Transverse colon (tissue), 4 donors: ENCODE measurements at regions not wholly inside any gene's neighbourhood (a gene's known extent, or its start where the extent isn't known, plus 50 kb on each side); places are given as distances from the start of the nearest gene placed in this dataset.
A peak's percentile ranks its signal among the peaks of the same experiment; 100 is the strongest.

Experiments used
- DNase-seq: peaks from one replicate; pipeline ENCODE4 v3.0.0-alpha.2; 2019
- H3K27ac ChIP-seq, 4 donors: fragments of 200-600 bp; sonication (generic); 2 replicates each; pipeline ENCODE4 v1.5.1; 2016 to 2018; ENCODE audit warnings: inconsistent platforms in 4 of 4
- H3K27me3 ChIP-seq: fragments of 200-600 bp; sonication (generic); 2 replicates; pipeline ENCODE4 v1.5.1; 2017; ENCODE audit warnings: inconsistent platforms
- H3K36me3 ChIP-seq, 4 donors: fragments of 200-600 bp; sonication (generic); 2 replicates each; pipeline ENCODE4 v1.5.1; 2017 to 2019; ENCODE audit warnings: inconsistent platforms in 4 of 4
- H3K4me1 ChIP-seq, 4 donors: fragments of 200-600 bp; sonication (generic); 2 replicates each; pipeline ENCODE4 v1.5.1; 2017 to 2020; ENCODE audit warnings: inconsistent platforms in 4 of 4
- H3K4me3 ChIP-seq, 4 donors: fragments of 200-600 bp; sonication (generic); 1 replicate in 1 of 4; 2 replicates in 3 of 4; pipeline versions ENCODE4 v1.5.1 to v1.6.1; 2017 to 2019; ENCODE audit warnings: inconsistent platforms in 4 of 4
- H3K9me3 ChIP-seq, 2 donors: fragments of 200-600 bp; sonication (generic); 2 replicates each; pipeline ENCODE4 v1.5.1; 2017 to 2019; ENCODE audit warnings: inconsistent platforms in 2 of 2
- EP300 ChIP-seq: sonication (generic); formaldehyde crosslinking; IDR thresholded peaks from one replicate; pipeline ENCODE4 v1.6.1; 2017; ENCODE audit warnings: antibody characterized with exemption, low read depth
- POLR2A ChIP-seq: fragments of 450-650 bp; IDR thresholded peaks from one replicate; pipeline ENCODE4 v1.6.1; 2016; ENCODE audit warnings: antibody characterized with exemption, mild to moderate bottlenecking, moderate library complexity
- POLR2AphosphoS5 ChIP-seq, 3 donors: sonication (generic); formaldehyde crosslinking; IDR thresholded peaks; one replicate each; pipeline ENCODE4 v1.6.1; 2016; ENCODE audit warnings: antibody characterized with exemption in 3 of 3
- WGBS, 2 donors: methylation state at CpG; one replicate each; pipeline ENCODE4 v1.1.5; 2018; ENCODE audit warnings: low coverage in 1 of 2; 5-methylcytosine and 5-hydroxymethylcytosine counted together
- in situ Hi-C, 4 donors: fragments of 200-750 bp; cut with MboI; loops; one replicate each; pipeline versions ENCODE4 v1.15.0 to v1.15.1; 2017; ENCODE audit warnings: low sequenced_read_pairs in 3 of 4, low pct_ligation_motif_present in 1 of 4, low pct_unique_long_range_greater_than_20kb in 1 of 4
- intact Hi-C: fragments of 100-400 bp; cut with DNase I; formaldehyde crosslinking; loops from one replicate; pipeline ENCODE4 v1.15.1; 2023; ENCODE audit warnings: low total_unique reads
- TF ChIP-seq, protein P1 (sequence below), 5 experiments: fragments of 200-600 bp in 3 of 5; fragments of 450-650 bp in 2 of 5; sonication (generic) in 3 of 5; IDR thresholded peaks; 1 replicate in 2 of 5; 2 replicates in 3 of 5; pipeline ENCODE4 v1.5.1; 2016 to 2017; ENCODE audit warnings: antibody characterized with exemption in 5 of 5, inconsistent platforms in 3 of 5, mild to moderate bottlenecking in 2 of 5, moderate library complexity in 1 of 5

DNA sequence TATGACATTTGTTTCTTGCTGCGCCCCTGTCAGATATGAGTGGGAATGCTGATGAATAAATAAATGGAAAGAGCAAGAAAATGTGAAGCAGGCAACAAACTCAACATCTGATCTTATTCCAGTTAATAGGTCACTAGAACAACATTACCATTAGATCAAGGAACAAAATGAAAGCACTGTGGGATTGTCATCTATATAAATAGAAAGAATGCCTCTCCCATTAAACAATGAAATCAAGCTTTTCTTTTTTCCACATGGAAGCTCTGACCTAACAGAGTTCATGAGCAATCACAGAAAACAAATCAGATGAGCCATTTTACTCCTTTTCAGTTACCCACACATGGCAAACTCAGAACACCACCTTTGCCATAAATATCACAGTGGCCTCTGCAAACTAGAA, 354.8 kb downstream of the SUCLA2 start:
- 80 to 82% methylated on average over 1 of the region's 1 CpG for WGBS, 2 donors
- no peak overlapping the region for H3K4me3 ChIP-seq
- H3K9me3 ChIP-seq = no peaks in the 10 kb centered on the region
- no peak for DNase-seq
- no peaks in the 10 kb centered on the region for H3K27me3 ChIP-seq
- no peaks in the 10 kb centered on the region for H3K4me1 ChIP-seq
- no peaks in the 10 kb centered on the region for H3K36me3 ChIP-seq
- H3K27ac ChIP-seq = peak overlapping the region in 1 of 4 donors; percentile 8
- TF ChIP-seq POLR2AphosphoS5 (IDR thresholded peaks at IDR 0.05) = no peak
- in situ Hi-C loops = no loop called here
- intact Hi-C loops = no loop called here

GRCh38 chr13:47639738-47640447, 361.2 kb downstream of the SUCLA2 start:
- TF ChIP-seq, protein P1, sequence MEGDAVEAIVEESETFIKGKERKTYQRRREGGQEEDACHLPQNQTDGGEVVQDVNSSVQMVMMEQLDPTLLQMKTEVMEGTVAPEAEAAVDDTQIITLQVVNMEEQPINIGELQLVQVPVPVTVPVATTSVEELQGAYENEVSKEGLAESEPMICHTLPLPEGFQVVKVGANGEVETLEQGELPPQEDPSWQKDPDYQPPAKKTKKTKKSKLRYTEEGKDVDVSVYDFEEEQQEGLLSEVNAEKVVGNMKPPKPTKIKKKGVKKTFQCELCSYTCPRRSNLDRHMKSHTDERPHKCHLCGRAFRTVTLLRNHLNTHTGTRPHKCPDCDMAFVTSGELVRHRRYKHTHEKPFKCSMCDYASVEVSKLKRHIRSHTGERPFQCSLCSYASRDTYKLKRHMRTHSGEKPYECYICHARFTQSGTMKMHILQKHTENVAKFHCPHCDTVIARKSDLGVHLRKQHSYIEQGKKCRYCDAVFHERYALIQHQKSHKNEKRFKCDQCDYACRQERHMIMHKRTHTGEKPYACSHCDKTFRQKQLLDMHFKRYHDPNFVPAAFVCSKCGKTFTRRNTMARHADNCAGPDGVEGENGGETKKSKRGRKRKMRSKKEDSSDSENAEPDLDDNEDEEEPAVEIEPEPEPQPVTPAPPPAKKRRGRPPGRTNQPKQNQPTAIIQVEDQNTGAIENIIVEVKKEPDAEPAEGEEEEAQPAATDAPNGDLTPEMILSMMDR (IDR thresholded peaks at IDR 0.05) = no peak
- TF ChIP-seq POLR2A = no peak

DNA sequence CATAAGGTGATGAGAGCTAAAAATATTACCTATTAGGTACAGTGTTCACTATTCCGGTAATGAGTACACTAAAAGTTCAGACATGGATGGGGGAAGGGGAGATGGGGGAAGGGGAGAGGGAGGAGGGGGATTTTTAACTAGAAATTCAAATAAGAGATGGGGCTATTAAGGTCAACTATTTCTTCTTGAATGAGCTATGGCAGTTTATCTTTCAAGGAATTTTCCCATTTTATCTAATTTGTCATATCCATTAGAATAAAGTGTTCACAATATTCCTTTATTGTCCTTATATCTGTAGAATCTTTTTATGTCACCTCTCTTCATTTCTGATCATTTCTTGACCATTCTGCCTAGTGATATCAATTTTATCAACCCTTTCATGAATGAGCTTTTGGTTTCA, 362.4 kb downstream of the SUCLA2 start:
- no peaks in the 10 kb centered on the region for H3K36me3 ChIP-seq
- H3K27ac ChIP-seq = no peak overlapping the region
- TF ChIP-seq, protein P1 (IDR thresholded peaks at IDR 0.05) = no peak
- TF ChIP-seq POLR2A (no peak), EP300 (no peak), POLR2AphosphoS5 (IDR thresholded peaks at IDR 0.05) (no peak)
- H3K9me3 ChIP-seq = no peaks in the 10 kb centered on the region
- no peaks in the 10 kb centered on the region for H3K4me1 ChIP-seq
- in situ Hi-C loops = no loop called here
- no peaks in the 10 kb centered on the region for H3K27me3 ChIP-seq
- H3K4me3 ChIP-seq = no peak overlapping the region
- WGBS, 2 donors = 89 to 90% methylated on average over 1 of the region's 1 CpG
- DNase-seq = no peak
- intact Hi-C loops = no loop called here

More at GRCh38 chr13:47639738-47640447, 361.2 kb downstream of the SUCLA2 start:
- WGBS, 2 donors = 50 to 68% methylated on average over 2 of the region's 2 CpGs
- H3K27ac ChIP-seq = no peak overlapping the region
- no peaks in the 10 kb centered on the region for H3K4me1 ChIP-seq
- H3K4me3 ChIP-seq = no peak overlapping the region
- in situ Hi-C loops (no loop called here), intact Hi-C loops (no loop called here)
- no peaks in the 10 kb centered on the region for H3K36me3 ChIP-seq
- H3K9me3 ChIP-seq = no peaks in the 10 kb centered on the region
- DNase-seq = no peak
- H3K27me3 ChIP-seq = no peaks in the 10 kb centered on the region

DNA sequence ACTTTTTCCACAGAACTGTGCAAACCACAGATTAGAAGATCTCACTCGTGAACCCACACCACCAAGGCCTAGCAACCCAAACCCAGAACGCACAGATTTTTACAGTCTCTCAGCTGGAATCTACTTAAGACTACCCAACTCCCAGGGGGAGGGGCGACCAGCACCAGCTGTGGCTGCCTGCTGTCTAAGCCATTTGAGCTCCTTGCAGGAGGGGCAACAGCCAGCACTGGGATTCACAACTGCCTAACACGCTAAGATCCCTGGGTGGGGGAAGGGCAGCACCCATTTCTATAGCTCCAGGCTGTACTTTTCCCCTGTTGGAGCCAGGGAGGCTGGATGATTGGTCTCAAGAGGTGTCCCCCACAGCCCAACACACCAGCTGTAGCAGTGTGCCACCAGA, 368.8 kb downstream of the SUCLA2 start:
- in situ Hi-C loops = no loop called here
- TF ChIP-seq POLR2A (no peak), EP300 (no peak), POLR2AphosphoS5 (IDR thresholded peaks at IDR 0.05) (no peak)
- TF ChIP-seq, protein P1 (IDR thresholded peaks at IDR 0.05) = no peak
- Histone ChIP-seq H3K27ac (no peak overlapping the region), H3K27me3 (no peaks in the 10 kb centered on the region), H3K4me1 (no peaks in the 10 kb centered on the region), H3K36me3 (no peaks in the 10 kb centered on the region), H3K4me3 (no peak overlapping the region), H3K9me3 (peaks cover 0 to 4% of the 10 kb centered on the region in 2 donors)
- 45% methylated on average over 4 of the region's 4 CpGs; no CpG with 5 or more reads in 1 of the 2 donors for WGBS, 2 donors
- no peak for DNase-seq
- intact Hi-C loops = no loop called here

- no peaks in the 10 kb centered on the region for H3K36me3 ChIP-seq
- H3K27me3 ChIP-seq = no peaks in the 10 kb centered on the region
- TF ChIP-seq EP300 (no peak), POLR2AphosphoS5 (IDR thresholded peaks at IDR 0.05) (no peak), POLR2A (no peak)
- TF ChIP-seq, protein P1 (IDR thresholded peaks at IDR 0.05) = no peak
- no peak overlapping the region for H3K27ac ChIP-seq
- intact Hi-C loops = no loop called here
- DNase-seq = no peak
- no peak overlapping the region for H3K4me3 ChIP-seq
- H3K9me3 ChIP-seq = peaks cover 0 to 4% of the 10 kb centered on the region in 2 donors
- WGBS, 2 donors = 70 to 87% methylated on average over 1 to 2 of the region's 2 CpGs
- in situ Hi-C loops = no loop called here
- H3K4me1 ChIP-seq = no peaks in the 10 kb centered on the region
Measured at GRCh38 chr13:47628666-47629065, 372.4 kb downstream of the SUCLA2 start.
